Activated CD8-positive, alpha-beta T cell treated with anti-CD3 and anti-CD28 coated beads, Interleukin-2, amount 10 ng/mL, durations not matched to agents 7 days and 5 days (primary cell): ENCODE measurements at regions not wholly inside any gene's neighbourhood (a gene's known extent, or its start where the extent isn't known, plus 50 kb on each side); places are given as distances from the start of the nearest gene placed in this dataset.

Experiments
- ATAC-seq: fragments of 150-1000 bp; cut with Tn5 transposase; one replicate; pipeline ENCODE4 v1.10.0; 2021; ENCODE audit warnings: moderate library complexity
- CTCF ChIA-PET: fragments of 350-600 bp; sonication (Branson Sonifier 250); formaldehyde crosslinking; loops from one replicate; lab custom pipeline; 2021; ENCODE audit warnings: antibody characterized with exemption; lab: Charles Lee
- POLR2A ChIA-PET: fragments of 350-600 bp; sonication (Branson Sonifier 250); formaldehyde crosslinking; loops from one replicate; lab custom pipeline; 2021; ENCODE audit warnings: antibody characterized with exemption; lab: Charles Lee
- DNase-seq: peaks from one replicate; pipeline ENCODE4 v3.0.0-alpha.2; 2020
- H3K27ac Mint-ChIP-seq: one replicate; pipeline ENCODE4 v1.8.0; 2021; ENCODE audit warnings: mild to moderate bottlenecking, mixed read lengths
- H3K27me3 Mint-ChIP-seq: one replicate; pipeline ENCODE4 v1.8.0; 2021; ENCODE audit warnings: low read depth, mixed read lengths
- H3K36me3 Mint-ChIP-seq: one replicate; pipeline ENCODE4 v1.8.0; 2021; ENCODE audit warnings: low read depth, mixed read lengths
- H3K4me1 Mint-ChIP-seq: one replicate; pipeline ENCODE4 v1.8.0; 2021; ENCODE audit warnings: low read depth, mixed read lengths
- H3K4me3 Mint-ChIP-seq: one replicate; pipeline ENCODE4 v1.8.0; 2021; ENCODE audit warnings: mild to moderate bottlenecking, mixed read lengths
- H3K9me3 Mint-ChIP-seq: one replicate; pipeline ENCODE4 v1.8.0; 2022; ENCODE audit warnings: mixed read lengths; ENCODE audit not compliant: insufficient read depth

DNA sequence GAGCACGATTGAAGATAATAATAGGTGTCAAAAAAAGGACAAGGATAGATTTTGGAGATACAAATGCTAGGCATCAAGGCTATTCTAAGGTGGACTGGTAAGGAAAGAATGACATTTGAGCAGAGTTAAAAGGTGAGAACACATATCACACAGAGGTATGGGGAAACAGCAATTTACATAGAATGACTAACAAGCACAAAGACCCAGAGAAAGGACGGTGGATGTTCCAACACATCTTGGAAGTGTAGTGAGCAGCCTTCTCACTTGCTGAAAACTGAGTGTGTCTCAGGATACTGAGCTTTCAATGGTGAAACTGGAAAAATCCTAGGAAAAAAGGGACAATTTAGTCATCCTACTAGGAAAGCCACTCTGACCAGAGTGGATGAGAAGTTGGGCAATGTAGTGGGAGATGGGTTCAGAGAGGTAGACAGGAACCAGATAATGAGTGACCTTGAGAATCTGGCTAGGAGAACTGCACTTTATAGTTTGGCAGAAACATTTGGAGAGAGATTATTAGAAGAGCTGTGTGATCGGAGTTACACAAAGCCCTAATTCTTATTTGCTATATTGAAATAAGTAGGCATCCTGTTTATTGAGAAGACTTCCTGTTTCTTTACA lies 706.0 kb downstream of the KCNA4 start:
- ATAC-seq: no peak

DNA sequence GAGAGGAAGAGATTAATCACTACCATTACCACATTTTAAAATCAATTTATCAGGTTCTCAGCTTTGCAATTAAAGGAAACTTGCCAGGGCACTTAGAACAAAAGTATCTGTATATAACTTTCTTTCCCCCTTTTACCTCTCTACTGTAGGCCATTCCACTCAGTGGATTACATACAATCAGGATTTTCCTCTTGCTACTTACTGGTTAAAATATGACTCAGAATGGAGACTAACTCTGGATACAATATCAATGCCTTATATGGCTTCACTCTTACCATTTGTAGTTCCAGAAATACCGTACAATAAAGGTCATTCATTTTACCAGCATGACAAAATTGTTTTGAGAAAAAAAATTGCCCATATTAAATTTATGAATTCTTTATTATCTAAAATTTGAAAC lies 706.8 kb downstream of the KCNA4 start:
- Mint-ChIP-seq H3K27ac (no peak overlapping the region), H3K9me3 (peaks cover 6% of the 10 kb centered on the region), H3K27me3 (no peaks in the 10 kb centered on the region), H3K36me3 (no peaks in the 10 kb centered on the region), H3K4me3 (no peak overlapping the region), H3K4me1 (no peaks in the 10 kb centered on the region)
- ATAC-seq (no peak), DNase-seq (no peak)
- POLR2A ChIA-PET: no interaction called here
- CTCF ChIA-PET: no interaction called here

More for the DNA sequence above, 706.0 kb downstream of the KCNA4 start:
- H3K27me3 Mint-ChIP-seq: no peaks in the 10 kb centered on the region
- CTCF ChIA-PET: no interaction called here
- no peak overlapping the region for H3K27ac Mint-ChIP-seq
- H3K4me3 Mint-ChIP-seq: no peak overlapping the region
- no peaks in the 10 kb centered on the region for H3K36me3 Mint-ChIP-seq
- peaks cover 6% of the 10 kb centered on the region for H3K9me3 Mint-ChIP-seq
- no peaks in the 10 kb centered on the region for H3K4me1 Mint-ChIP-seq
- DNase-seq: no peak
- POLR2A ChIA-PET: no interaction called here

DNA sequence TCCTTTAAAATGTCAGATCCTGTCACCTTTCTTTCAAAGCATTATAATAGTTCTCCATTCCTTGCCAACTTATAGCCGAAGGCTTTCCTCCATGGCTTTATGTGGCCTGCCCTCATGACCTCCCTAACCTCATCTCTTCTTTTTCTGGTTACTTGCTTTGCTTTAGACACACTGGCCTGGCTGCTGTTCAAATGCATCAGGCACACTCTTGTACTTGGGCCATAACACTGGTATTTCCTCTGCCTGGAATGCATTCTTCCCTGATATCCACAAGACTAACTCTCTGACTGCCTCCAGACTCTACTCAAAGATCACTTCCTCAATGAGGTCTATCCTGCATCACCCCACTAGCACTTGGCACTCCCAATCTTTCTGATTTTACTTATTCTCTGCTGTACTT lies 710.3 kb downstream of the KCNA4 start:
- no peak overlapping the region for H3K27ac Mint-ChIP-seq
- H3K27me3 Mint-ChIP-seq: no peaks in the 10 kb centered on the region
- ChIA-PET CTCF (no interaction called here), POLR2A (no interaction called here)
- H3K36me3 Mint-ChIP-seq: no peaks in the 10 kb centered on the region
- DNase-seq (no peak), ATAC-seq (no peak)
- peaks cover 6% of the 10 kb centered on the region for H3K9me3 Mint-ChIP-seq
- H3K4me1 Mint-ChIP-seq: no peaks in the 10 kb centered on the region
- H3K4me3 Mint-ChIP-seq: no peak overlapping the region

DNA sequence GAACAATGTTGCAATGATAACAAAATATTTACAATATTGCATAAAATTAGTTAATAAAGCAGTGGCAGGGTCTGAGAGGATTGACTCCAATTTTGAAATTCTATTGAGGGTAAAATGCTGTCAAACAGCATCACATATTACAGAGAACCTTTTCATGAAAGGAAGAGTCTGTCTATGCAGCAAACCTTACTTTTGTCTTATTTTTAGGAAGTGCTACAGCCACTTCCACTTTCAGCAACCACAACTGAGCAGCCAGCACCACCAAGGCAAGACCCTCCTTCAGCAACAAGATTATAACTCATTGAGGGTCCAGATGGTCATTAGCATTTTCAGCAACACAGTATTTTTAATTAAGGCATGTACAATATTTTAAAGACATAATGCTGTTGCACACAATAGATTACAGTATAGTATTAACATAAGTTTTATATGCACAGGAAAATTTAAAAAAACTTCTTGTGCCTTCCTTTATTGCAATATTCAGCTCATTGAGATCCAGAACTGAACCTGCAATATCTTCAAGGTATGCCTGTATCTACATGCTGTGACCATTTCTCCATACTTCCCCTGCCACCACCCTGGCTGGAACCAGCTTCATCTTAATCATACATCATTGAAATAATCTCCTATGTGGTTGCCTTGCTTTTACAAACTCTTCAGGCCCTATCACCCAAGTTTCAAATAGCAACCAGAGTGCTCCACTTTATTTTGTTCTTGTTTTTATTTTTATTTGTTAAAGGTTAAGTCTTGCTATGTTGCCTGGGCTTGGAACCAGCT lies 711.2 kb downstream of the KCNA4 start:
- ChIA-PET POLR2A (no interaction called here), CTCF (no interaction called here)
- ATAC-seq (no peak), DNase-seq (no peak)
- no peaks in the 10 kb centered on the region for H3K36me3 Mint-ChIP-seq
- no peak overlapping the region for H3K4me3 Mint-ChIP-seq
- peaks cover 6% of the 10 kb centered on the region for H3K9me3 Mint-ChIP-seq
- H3K27ac Mint-ChIP-seq: no peak overlapping the region
- H3K27me3 Mint-ChIP-seq: no peaks in the 10 kb centered on the region
- no peaks in the 10 kb centered on the region for H3K4me1 Mint-ChIP-seq

DNA sequence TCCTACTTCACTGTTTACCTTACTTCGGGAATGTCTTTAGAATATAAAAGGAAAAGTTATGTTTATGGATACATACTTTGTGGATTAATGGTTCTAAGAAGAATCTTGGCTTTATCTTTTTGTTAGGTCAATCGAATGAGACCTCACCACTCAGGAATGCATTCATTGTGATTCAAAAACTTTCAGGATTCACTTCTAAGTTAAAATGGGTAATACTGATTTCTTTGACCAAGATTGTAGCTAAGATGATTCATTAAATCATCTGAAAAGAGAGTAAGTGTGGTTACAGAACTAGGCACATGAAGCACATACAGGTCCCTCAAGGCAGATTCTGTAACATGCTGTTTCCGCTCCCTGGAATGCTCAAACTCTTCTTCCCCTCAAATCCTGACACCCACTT lies 716.4 kb downstream of the KCNA4 start:
- Mint-ChIP-seq H3K4me1 (no peaks in the 10 kb centered on the region), H3K36me3 (no peaks in the 10 kb centered on the region), H3K4me3 (no peak overlapping the region), H3K27me3 (no peaks in the 10 kb centered on the region), H3K27ac (no peak overlapping the region), H3K9me3 (peaks cover 5% of the 10 kb centered on the region)
- ChIA-PET CTCF (no interaction called here), POLR2A (no interaction called here)
- no peak for ATAC-seq
- no peak for DNase-seq

DNA sequence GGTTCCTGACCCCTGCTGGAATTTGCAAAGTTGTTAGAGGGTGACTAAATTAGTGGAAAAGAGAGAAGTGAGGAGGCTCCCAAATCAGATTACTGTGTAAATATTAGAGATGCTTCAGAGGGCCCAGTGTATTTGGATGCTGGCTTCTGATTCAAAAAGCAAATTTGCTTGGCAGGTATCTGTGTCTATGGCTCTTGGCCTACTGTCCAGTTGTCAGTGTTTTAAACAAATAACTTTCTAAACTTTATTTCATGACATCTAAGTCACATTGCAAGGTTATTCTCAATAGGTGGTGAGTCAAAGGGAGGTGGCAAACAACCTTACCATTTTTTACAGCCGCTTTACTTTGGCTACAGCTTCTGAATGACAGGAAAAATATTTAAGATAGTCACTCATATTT lies 720.1 kb downstream of the KCNA4 start:
- Mint-ChIP-seq H3K27ac (no peak overlapping the region), H3K36me3 (no peaks in the 10 kb centered on the region), H3K4me1 (no peaks in the 10 kb centered on the region), H3K9me3 (peaks cover 9% of the 10 kb centered on the region), H3K27me3 (no peaks in the 10 kb centered on the region), H3K4me3 (no peak overlapping the region)
- ChIA-PET POLR2A (no interaction called here), CTCF (no interaction called here)
- no peak for ATAC-seq
- DNase-seq: no peak

DNA sequence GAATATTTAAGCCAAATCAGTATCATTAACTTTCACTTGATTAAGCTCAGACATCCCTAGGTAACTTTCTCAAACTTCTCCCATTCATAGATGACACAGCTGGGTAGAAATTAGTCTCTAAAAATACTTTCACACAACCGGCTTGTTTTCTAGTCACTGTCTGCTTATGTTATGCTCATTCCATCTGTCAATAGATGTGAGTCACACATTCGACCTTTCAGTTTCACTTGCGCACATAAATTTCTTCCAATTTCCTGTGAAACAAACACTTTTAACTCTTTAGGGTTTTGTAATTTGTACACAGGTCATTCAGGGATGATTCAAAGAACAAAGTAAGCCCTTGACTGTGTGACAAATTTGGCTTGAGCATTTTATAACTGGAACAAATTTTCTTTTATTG lies 723.0 kb downstream of the KCNA4 start:
- Mint-ChIP-seq H3K27ac (no peak overlapping the region), H3K27me3 (no peaks in the 10 kb centered on the region), H3K9me3 (peaks cover 9% of the 10 kb centered on the region), H3K4me3 (no peak overlapping the region), H3K4me1 (no peaks in the 10 kb centered on the region), H3K36me3 (no peaks in the 10 kb centered on the region)
- POLR2A ChIA-PET: no interaction called here
- ATAC-seq: no peak
- CTCF ChIA-PET: no interaction called here
- no peak for DNase-seq

DNA sequence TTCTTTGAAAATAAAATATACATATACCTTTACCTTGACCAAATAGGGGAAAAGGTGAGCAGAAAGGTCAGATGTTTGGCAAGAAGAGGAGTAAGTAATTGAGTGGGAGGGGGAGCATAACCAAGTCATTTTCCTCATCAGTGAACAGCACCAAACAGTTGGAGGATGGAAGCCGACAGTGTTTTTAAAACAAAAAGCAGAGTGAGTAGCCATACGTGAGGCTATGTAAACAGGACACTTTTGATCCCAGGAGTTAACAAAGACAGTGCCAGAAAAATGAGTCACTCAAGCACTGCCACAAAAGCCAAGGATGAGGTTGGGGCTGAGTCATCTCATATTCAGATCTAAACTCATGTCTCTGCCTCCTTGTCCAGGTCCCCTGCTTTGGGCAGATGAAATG lies 734.7 kb downstream of the KCNA4 start:
- POLR2A ChIA-PET: no interaction called here
- peaks cover 6% of the 10 kb centered on the region for H3K9me3 Mint-ChIP-seq
- no peaks in the 10 kb centered on the region for H3K36me3 Mint-ChIP-seq
- CTCF ChIA-PET: no interaction called here
- ATAC-seq (no peak), DNase-seq (no peak)
- H3K4me3 Mint-ChIP-seq: no peak overlapping the region
- no peak overlapping the region for H3K27ac Mint-ChIP-seq
- H3K4me1 Mint-ChIP-seq: no peaks in the 10 kb centered on the region
- no peaks in the 10 kb centered on the region for H3K27me3 Mint-ChIP-seq

DNA sequence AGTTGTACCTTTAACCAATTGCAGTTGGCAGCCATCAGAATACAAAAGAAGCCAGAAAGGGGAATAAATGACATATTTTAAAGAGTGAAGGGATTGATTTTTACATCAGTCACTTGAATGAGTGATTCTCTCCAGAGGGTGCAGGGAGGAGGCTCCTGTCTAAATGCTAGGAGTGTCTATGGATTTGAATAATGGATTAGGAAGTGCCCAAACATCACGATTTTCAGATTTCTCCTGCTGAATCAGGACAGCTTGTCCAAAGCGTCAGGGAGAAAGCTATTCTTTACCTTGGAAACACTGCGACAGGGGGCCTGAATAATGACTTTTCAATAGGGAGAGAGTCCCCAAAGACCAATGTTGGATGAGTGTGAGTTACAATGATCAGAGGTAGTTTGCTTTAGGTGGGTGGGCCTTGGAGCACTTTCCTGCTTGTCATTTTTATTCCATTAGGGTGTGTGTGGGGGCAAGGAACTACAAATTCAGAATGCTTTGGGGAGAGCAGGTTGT lies 735.5 kb downstream of the KCNA4 start:
- CTCF ChIA-PET: no interaction called here
- no peak for DNase-seq
- Mint-ChIP-seq H3K9me3 (peaks cover 6% of the 10 kb centered on the region), H3K36me3 (no peaks in the 10 kb centered on the region), H3K27me3 (no peaks in the 10 kb centered on the region), H3K4me3 (no peak overlapping the region), H3K27ac (no peak overlapping the region), H3K4me1 (no peaks in the 10 kb centered on the region)
- POLR2A ChIA-PET: no interaction called here
- no peak for ATAC-seq

DNA sequence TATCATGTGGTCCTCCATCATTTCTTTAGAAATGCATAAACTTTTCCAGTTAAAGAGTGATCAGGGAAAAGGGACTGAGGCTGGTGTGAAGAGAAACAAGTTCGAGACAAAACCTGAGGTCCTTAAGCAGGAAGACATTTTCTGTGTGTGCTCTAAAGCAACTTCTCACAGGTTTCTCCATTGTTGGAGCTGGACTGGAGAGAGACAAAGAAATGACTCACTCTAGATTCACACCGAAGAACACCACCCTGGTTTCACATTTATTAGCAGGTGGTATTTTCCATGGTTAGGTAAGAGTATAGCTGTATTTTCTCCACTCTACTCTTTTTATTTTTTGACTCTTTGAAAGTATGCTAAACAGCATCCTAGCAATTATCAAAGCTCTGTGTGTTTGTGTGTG lies 736.4 kb downstream of the KCNA4 start:
- Mint-ChIP-seq H3K4me1 (no peaks in the 10 kb centered on the region), H3K4me3 (no peak overlapping the region), H3K36me3 (no peaks in the 10 kb centered on the region), H3K27ac (no peak overlapping the region), H3K9me3 (peaks cover 6% of the 10 kb centered on the region), H3K27me3 (no peaks in the 10 kb centered on the region)
- CTCF ChIA-PET: no interaction called here
- DNase-seq (no peak), ATAC-seq (no peak)
- POLR2A ChIA-PET: no interaction called here

DNA sequence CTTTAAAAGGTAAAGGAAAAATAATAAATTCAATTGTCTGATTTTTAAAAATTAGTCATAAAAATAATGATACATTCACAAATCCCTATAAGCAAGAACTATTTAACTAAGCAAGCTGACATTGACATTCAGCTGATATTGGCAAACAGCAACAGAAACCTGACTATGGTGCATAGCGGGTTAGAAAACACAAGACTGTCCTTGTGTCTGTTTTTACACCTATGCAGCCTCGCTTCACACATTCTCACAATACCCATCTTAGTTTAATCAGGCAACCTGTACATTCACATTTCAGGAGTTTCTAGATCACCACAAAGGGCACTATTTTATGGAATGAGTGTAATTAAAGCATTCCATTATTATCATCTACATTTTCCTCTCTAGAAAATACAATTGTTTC lies 737.1 kb downstream of the KCNA4 start:
- DNase-seq (no peak), ATAC-seq (no peak)
- Mint-ChIP-seq H3K9me3 (peaks cover 6% of the 10 kb centered on the region), H3K36me3 (no peaks in the 10 kb centered on the region), H3K4me3 (no peak overlapping the region), H3K4me1 (no peaks in the 10 kb centered on the region), H3K27me3 (no peaks in the 10 kb centered on the region), H3K27ac (no peak overlapping the region)
- ChIA-PET CTCF (no interaction called here), POLR2A (no interaction called here)

DNA sequence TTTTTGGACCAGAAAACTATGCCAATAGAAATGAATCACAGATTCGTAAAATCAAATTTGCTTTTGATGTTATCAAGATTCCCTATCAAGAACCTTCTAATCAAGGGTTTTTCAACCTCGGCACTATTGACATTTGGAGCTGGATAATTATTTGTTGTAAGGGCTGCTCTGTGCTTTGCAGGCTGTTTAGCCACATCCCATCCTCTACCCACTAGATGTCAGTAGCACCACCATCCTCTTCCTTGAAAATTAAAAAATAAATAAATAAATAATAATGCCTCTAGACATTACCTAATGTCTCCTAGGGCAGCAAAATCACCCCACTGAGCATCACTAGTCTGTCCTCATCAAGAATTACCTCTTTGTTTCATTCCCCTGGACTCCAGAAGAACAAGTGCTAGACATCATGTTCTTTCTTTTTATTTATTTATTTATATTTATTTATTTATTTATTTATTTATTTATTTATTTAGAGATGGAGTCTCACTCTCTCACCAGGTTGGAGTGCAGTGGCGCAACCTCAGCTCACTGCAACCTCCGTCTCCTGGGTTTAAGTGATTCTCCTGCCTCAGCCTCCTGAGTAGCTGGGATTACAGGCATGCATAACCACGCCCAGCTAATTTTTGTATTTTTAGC lies 744.7 kb downstream of the KCNA4 start:
- H3K4me1 Mint-ChIP-seq: no peaks in the 10 kb centered on the region
- H3K36me3 Mint-ChIP-seq: no peaks in the 10 kb centered on the region
- no peak overlapping the region for H3K27ac Mint-ChIP-seq
- ATAC-seq (no peak), DNase-seq (no peak)
- H3K4me3 Mint-ChIP-seq: no peak overlapping the region
- H3K27me3 Mint-ChIP-seq: no peaks in the 10 kb centered on the region
- H3K9me3 Mint-ChIP-seq: no peaks in the 10 kb centered on the region
- ChIA-PET CTCF (no interaction called here), POLR2A (no interaction called here)
